ENCODE measurements at regions not wholly inside any gene's neighbourhood (a gene's known extent, or its start where the extent isn't known, plus 50 kb on each side); places are given as distances from the start of the nearest gene placed in this dataset.

- H3K9ac ChIP-seq (ENCODE audit: insufficient read depth, low read depth, low read length), result no peak overlapping the region
- POLR2A ChIA-PET, result interaction anchor here (1.1 to 1.4 kb wide), 3 partner anchors 86 to 382 kb away, joined by 3 to 6 read pairs (median 3); no protein-coding TSS in a partner anchor
- 95% methylated on average over 7 of the region's 7 CpGs for WGBS (ENCODE audit: low lambda C conversion rate)
- H3K4me1 ChIP-seq (ENCODE audit: insufficient read depth, low read length), result peaks cover 99% of the 10 kb centered on the region
- CTCF ChIA-PET (ENCODE audit: low intra/inter-chr PET ratio, low total read pairs), result no interaction called here
- peak overlapping the region; percentile 42 for H3K27ac ChIP-seq (ENCODE audit: extremely low read length, insufficient read depth, low read length)
- in situ Hi-C loops (cut with HindIII; ENCODE audit: extremely low pct_ligation_motif_present, low pct_unique_long_range_greater_than_20kb) (no loop called here), intact Hi-C loops (cut with micrococcal nuclease; ENCODE audit: unreplicated experiment) (no loop called here)
- no peaks in the 10 kb centered on the region for H3K9me3 ChIP-seq (ENCODE audit: low read length)
- H3K36me3 ChIP-seq (replicated peaks in 1 of 2; ENCODE audit: control insufficient read depth in 1 of 2, insufficient read depth in 2 of 2, low read length in 2 of 2), result no peaks in the 10 kb centered on the region
- no peak overlapping the region for H3K4me2 ChIP-seq (ENCODE audit: low read depth, low read length)
- DNase-seq (ENCODE audit: low spot score) (no peak), ATAC-seq (no peak), FAIRE-seq (no peak)
- H3K4me3 ChIP-seq (replicated peaks in 1 of 3; ENCODE audit: insufficient read depth in 1 of 3, low read depth in 2 of 3, low read length in 3 of 3), result no peak overlapping the region
- H4K20me1 ChIP-seq (ENCODE audit: insufficient read depth, low read length), result no peaks in the 10 kb centered on the region
- no TSS peak for BruUV-seq (replicated peaks)
- H3K79me2 ChIP-seq (ENCODE audit: insufficient read depth, low read length), result no peaks in the 10 kb centered on the region
- H3K27me3 ChIP-seq (ENCODE audit: control insufficient read depth in 1 of 2, insufficient read depth in 2 of 2, low read length in 2 of 2), result no peaks in the 10 kb centered on the region
- TF ChIP-seq ZMYM3 (CRISPR knock-in tag; IDR thresholded peaks at IDR 0.05) (peak; percentile 78), KDM1A (CRISPR knock-in tag; IDR thresholded peaks at IDR 0.05) (no peak), STAT6 (CRISPR knock-in tag; IDR thresholded peaks at IDR 0.05; ENCODE audit: borderline replicate concordance) (no peak), ZNF768 (CRISPR knock-in tag; IDR thresholded peaks at IDR 0.05) (peak; percentile 91; the same call in 1 of the 2 replicates), LCORL (IDR thresholded peaks at IDR 0.05) (no peak), LCORL (CRISPR knock-in tag; IDR thresholded peaks at IDR 0.05) (0 out of 2 replicates have a peak, but pooled peaks have one; percentile 25), RCOR2 (CRISPR knock-in tag; IDR thresholded peaks at IDR 0.05) (0 out of 2 replicates have a peak, but pooled peaks have one; percentile 23)
- TF ChIP-seq, protein P1, sequence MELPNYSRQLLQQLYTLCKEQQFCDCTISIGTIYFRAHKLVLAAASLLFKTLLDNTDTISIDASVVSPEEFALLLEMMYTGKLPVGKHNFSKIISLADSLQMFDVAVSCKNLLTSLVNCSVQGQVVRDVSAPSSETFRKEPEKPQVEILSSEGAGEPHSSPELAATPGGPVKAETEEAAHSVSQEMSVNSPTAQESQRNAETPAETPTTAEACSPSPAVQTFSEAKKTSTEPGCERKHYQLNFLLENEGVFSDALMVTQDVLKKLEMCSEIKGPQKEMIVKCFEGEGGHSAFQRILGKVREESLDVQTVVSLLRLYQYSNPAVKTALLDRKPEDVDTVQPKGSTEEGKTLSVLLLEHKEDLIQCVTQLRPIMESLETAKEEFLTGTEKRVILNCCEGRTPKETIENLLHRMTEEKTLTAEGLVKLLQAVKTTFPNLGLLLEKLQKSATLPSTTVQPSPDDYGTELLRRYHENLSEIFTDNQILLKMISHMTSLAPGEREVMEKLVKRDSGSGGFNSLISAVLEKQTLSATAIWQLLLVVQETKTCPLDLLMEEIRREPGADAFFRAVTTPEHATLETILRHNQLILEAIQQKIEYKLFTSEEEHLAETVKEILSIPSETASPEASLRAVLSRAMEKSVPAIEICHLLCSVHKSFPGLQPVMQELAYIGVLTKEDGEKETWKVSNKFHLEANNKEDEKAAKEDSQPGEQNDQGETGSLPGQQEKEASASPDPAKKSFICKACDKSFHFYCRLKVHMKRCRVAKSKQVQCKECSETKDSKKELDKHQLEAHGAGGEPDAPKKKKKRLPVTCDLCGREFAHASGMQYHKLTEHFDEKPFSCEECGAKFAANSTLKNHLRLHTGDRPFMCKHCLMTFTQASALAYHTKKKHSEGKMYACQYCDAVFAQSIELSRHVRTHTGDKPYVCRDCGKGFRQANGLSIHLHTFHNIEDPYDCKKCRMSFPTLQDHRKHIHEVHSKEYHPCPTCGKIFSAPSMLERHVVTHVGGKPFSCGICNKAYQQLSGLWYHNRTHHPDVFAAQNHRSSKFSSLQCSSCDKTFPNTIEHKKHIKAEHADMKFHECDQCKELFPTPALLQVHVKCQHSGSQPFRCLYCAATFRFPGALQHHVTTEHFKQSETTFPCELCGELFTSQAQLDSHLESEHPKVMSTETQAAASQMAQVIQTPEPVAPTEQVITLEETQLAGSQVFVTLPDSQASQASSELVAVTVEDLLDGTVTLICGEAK (IDR thresholded peaks at IDR 0.05), result peak; percentile 66; the same call in 1 of the 2 replicates
- TF ChIP-seq, protein P1 (CRISPR knock-in tag; IDR thresholded peaks at IDR 0.05), result peak; percentile 99
- no peak overlapping the region for H2AFZ ChIP-seq (ENCODE audit: low read length)
Observed at GRCh38 chr1:234983564-234984238, 144.9 kb downstream of the TOMM20 start.
